ENCODE measurements at regions not wholly inside any gene's neighbourhood (a gene's known extent, or its start where the extent isn't known, plus 50 kb on each side); places are given as distances from the start of the nearest gene placed in this dataset.

- Mint-ChIP-seq H3K27me3 (peaks cover 23 to 42% of the 10 kb centered on the region in 2 donors), H3K4me3 (no peak overlapping the region), H3K4me1 (no peaks in the 10 kb centered on the region), H3K9me3 (no peaks in the 10 kb centered on the region), H3K27ac (no peak overlapping the region), H3K36me3 (no peaks in the 10 kb centered on the region)
- POLR2A ChIA-PET, result no interaction called here
- Histone ChIP-seq H3K27ac (ENCODE audit: low read length) (no peak overlapping the region), H3K4me3 (ENCODE audit: control insufficient read depth in 1 of 2, extremely low read depth in 1 of 2, low read length in 1 of 2) (no peak overlapping the region), H3K36me3 (ENCODE audit: control insufficient read depth in 2 of 2, extremely low read depth in 1 of 2, insufficient read depth in 1 of 2, low read length in 1 of 2) (no peaks in the 10 kb centered on the region), H3K9me3 (no peaks in the 10 kb centered on the region), H3K4me1 (ENCODE audit: control insufficient read depth in 1 of 2, extremely low read depth in 1 of 2, insufficient read depth in 2 of 2, low read length in 2 of 2) (no peaks in the 10 kb centered on the region), H3K27me3 (replicated peaks in 1 of 2; ENCODE audit: control insufficient read depth in 2 of 2, extremely low read depth in 1 of 2, insufficient read depth in 2 of 2, low read length in 1 of 2) (no peaks in the 10 kb centered on the region)
- 14% methylated on average over 1 of the region's 4 CpGs for WGBS (ENCODE audit: insufficient coverage)
- ATAC-seq (replicated peaks in 1 of 4) (no peak), DNase-seq (no peak)
- CTCF ChIA-PET, result no interaction called here
Observed at GRCh38 chr7:42833411-42833810, 78.5 kb downstream of the C7orf25 start.

GRCh38 chr7:42832667-42833066, 79.2 kb downstream of the C7orf25 start:
- CTCF ChIA-PET, result interaction anchor here in 1 of 2 donors (0.7 kb wide), 1 partner anchor 883 kb away, joined by 3 read pairs; no protein-coding TSS in a partner anchor

GRCh38 chr7:42831718-42832522, 80.0 kb downstream of the C7orf25 start:
- no peaks in the 10 kb centered on the region for H3K4me1 Mint-ChIP-seq
- H3K27ac Mint-ChIP-seq, result no peak overlapping the region
- no peaks in the 10 kb centered on the region for H3K4me1 ChIP-seq (ENCODE audit: control insufficient read depth in 1 of 2, extremely low read depth in 1 of 2, insufficient read depth in 2 of 2, low read length in 2 of 2)
- no peaks in the 10 kb centered on the region for H3K36me3 Mint-ChIP-seq
- ChIA-PET CTCF (interaction anchor here in 1 of 2 donors (0.6 kb wide), 1 partner anchor 891 kb away, joined by 3 read pairs; no protein-coding TSS in a partner anchor), POLR2A (no interaction called here)
- H3K27me3 ChIP-seq (replicated peaks in 1 of 2; ENCODE audit: control insufficient read depth in 2 of 2, extremely low read depth in 1 of 2, insufficient read depth in 2 of 2, low read length in 1 of 2), result no peaks in the 10 kb centered on the region
- H3K4me3 Mint-ChIP-seq, result no peak overlapping the region
- ATAC-seq (replicated peaks in 1 of 4) (no peak), DNase-seq (no peak)
- no peaks in the 10 kb centered on the region for H3K9me3 ChIP-seq
- WGBS (ENCODE audit: insufficient coverage), result no CpG with 5 or more reads among the region's 9 CpGs
- no peaks in the 10 kb centered on the region for H3K36me3 ChIP-seq (ENCODE audit: control insufficient read depth in 2 of 2, extremely low read depth in 1 of 2, insufficient read depth in 1 of 2, low read length in 1 of 2)
- peaks cover 19 to 42% of the 10 kb centered on the region in 2 donors for H3K27me3 Mint-ChIP-seq
- no peak overlapping the region for H3K27ac ChIP-seq (ENCODE audit: low read length)
- no peak overlapping the region for H3K4me3 ChIP-seq (ENCODE audit: control insufficient read depth in 1 of 2, extremely low read depth in 1 of 2, low read length in 1 of 2)
- no peaks in the 10 kb centered on the region for H3K9me3 Mint-ChIP-seq

More at GRCh38 chr7:42832667-42833066, 79.2 kb downstream of the C7orf25 start:
- no peak overlapping the region for H3K4me3 ChIP-seq (ENCODE audit: control insufficient read depth in 1 of 2, extremely low read depth in 1 of 2, low read length in 1 of 2)
- H3K9me3 ChIP-seq, result no peaks in the 10 kb centered on the region
- no peaks in the 10 kb centered on the region for H3K4me1 Mint-ChIP-seq
- H3K27me3 Mint-ChIP-seq, result peaks cover 22 to 43% of the 10 kb centered on the region in 2 donors
- no peak overlapping the region for H3K27ac Mint-ChIP-seq
- H3K36me3 Mint-ChIP-seq, result no peaks in the 10 kb centered on the region
- H3K9me3 Mint-ChIP-seq, result no peaks in the 10 kb centered on the region
- H3K36me3 ChIP-seq (ENCODE audit: control insufficient read depth in 2 of 2, extremely low read depth in 1 of 2, insufficient read depth in 1 of 2, low read length in 1 of 2), result no peaks in the 10 kb centered on the region
- no peaks in the 10 kb centered on the region for H3K27me3 ChIP-seq (replicated peaks in 1 of 2; ENCODE audit: control insufficient read depth in 2 of 2, extremely low read depth in 1 of 2, insufficient read depth in 2 of 2, low read length in 1 of 2)
- no peak overlapping the region for H3K4me3 Mint-ChIP-seq
- POLR2A ChIA-PET, result no interaction called here
- H3K27ac ChIP-seq (ENCODE audit: low read length), result no peak overlapping the region
- H3K4me1 ChIP-seq (ENCODE audit: control insufficient read depth in 1 of 2, extremely low read depth in 1 of 2, insufficient read depth in 2 of 2, low read length in 2 of 2), result no peaks in the 10 kb centered on the region
- ATAC-seq (replicated peaks in 1 of 4), result no peak
- no peak for DNase-seq

GRCh38 chr7:42831006-42831717, 80.7 kb downstream of the C7orf25 start:
- ChIA-PET POLR2A (no interaction called here), CTCF (interaction anchor here in 1 of 2 donors (0.6 kb wide), 1 partner anchor 890 kb away, joined by 3 read pairs; no protein-coding TSS in a partner anchor)
- no peaks in the 10 kb centered on the region for H3K27me3 ChIP-seq (replicated peaks in 1 of 2; ENCODE audit: control insufficient read depth in 2 of 2, extremely low read depth in 1 of 2, insufficient read depth in 2 of 2, low read length in 1 of 2)
- no peaks in the 10 kb centered on the region for H3K9me3 ChIP-seq
- 100% methylated on average over 1 of the region's 6 CpGs for WGBS (ENCODE audit: insufficient coverage)
- no peaks in the 10 kb centered on the region for H3K36me3 Mint-ChIP-seq
- no peaks in the 10 kb centered on the region for H3K4me1 Mint-ChIP-seq
- no peaks in the 10 kb centered on the region for H3K4me1 ChIP-seq (ENCODE audit: control insufficient read depth in 1 of 2, extremely low read depth in 1 of 2, insufficient read depth in 2 of 2, low read length in 2 of 2)
- no peak overlapping the region for H3K4me3 Mint-ChIP-seq
- H3K27me3 Mint-ChIP-seq, result peaks cover 19 to 42% of the 10 kb centered on the region in 2 donors
- ATAC-seq (replicated peaks in 1 of 4) (no peak), DNase-seq (no peak)
- no peak overlapping the region for H3K27ac Mint-ChIP-seq
- no peaks in the 10 kb centered on the region for H3K36me3 ChIP-seq (ENCODE audit: control insufficient read depth in 2 of 2, extremely low read depth in 1 of 2, insufficient read depth in 1 of 2, low read length in 1 of 2)
- H3K9me3 Mint-ChIP-seq, result no peaks in the 10 kb centered on the region
- no peak overlapping the region for H3K4me3 ChIP-seq (ENCODE audit: control insufficient read depth in 1 of 2, extremely low read depth in 1 of 2, low read length in 1 of 2)
- no peak overlapping the region for H3K27ac ChIP-seq (ENCODE audit: low read length)

- Histone ChIP-seq H3K36me3 (ENCODE audit: control insufficient read depth in 2 of 2, extremely low read depth in 1 of 2, insufficient read depth in 1 of 2, low read length in 1 of 2) (no peaks in the 10 kb centered on the region), H3K27me3 (replicated peaks in 1 of 2; ENCODE audit: control insufficient read depth in 2 of 2, extremely low read depth in 1 of 2, insufficient read depth in 2 of 2, low read length in 1 of 2) (no peaks in the 10 kb centered on the region), H3K9me3 (no peaks in the 10 kb centered on the region), H3K4me1 (ENCODE audit: control insufficient read depth in 1 of 2, extremely low read depth in 1 of 2, insufficient read depth in 2 of 2, low read length in 2 of 2) (no peaks in the 10 kb centered on the region), H3K4me3 (ENCODE audit: control insufficient read depth in 1 of 2, extremely low read depth in 1 of 2, low read length in 1 of 2) (no peak overlapping the region), H3K27ac (ENCODE audit: low read length) (no peak overlapping the region)
- Mint-ChIP-seq H3K4me3 (no peak overlapping the region), H3K9me3 (peaks cover 14 to 35% (median 24%) of the 10 kb centered on the region in 3 donors), H3K27ac (no peak overlapping the region), H3K27me3 (peaks cover 18 to 22% of the 10 kb centered on the region in 2 donors), H3K4me1 (no peaks in the 10 kb centered on the region), H3K36me3 (no peaks in the 10 kb centered on the region)
- DNase-seq (no peak), ATAC-seq (replicated peaks in 1 of 4) (no peak)
- no CpG with 5 or more reads among the region's 1 CpG for WGBS (ENCODE audit: insufficient coverage)
- POLR2A ChIA-PET, result no interaction called here
- CTCF ChIA-PET, result no interaction called here
Observed at GRCh38 chr7:42812779-42813178, 99.1 kb downstream of the C7orf25 start.

GRCh38 chr7:42805601-42806000, 106.3 kb downstream of the C7orf25 start:
- Histone ChIP-seq H3K9me3 (peaks cover 3% of the 10 kb centered on the region), H3K36me3 (ENCODE audit: control insufficient read depth in 2 of 2, extremely low read depth in 1 of 2, insufficient read depth in 1 of 2, low read length in 1 of 2) (no peaks in the 10 kb centered on the region), H3K4me1 (ENCODE audit: control insufficient read depth in 1 of 2, extremely low read depth in 1 of 2, insufficient read depth in 2 of 2, low read length in 2 of 2) (no peaks in the 10 kb centered on the region), H3K4me3 (ENCODE audit: control insufficient read depth in 1 of 2, extremely low read depth in 1 of 2, low read length in 1 of 2) (no peak overlapping the region), H3K27me3 (replicated peaks in 1 of 2; ENCODE audit: control insufficient read depth in 2 of 2, extremely low read depth in 1 of 2, insufficient read depth in 2 of 2, low read length in 1 of 2) (no peaks in the 10 kb centered on the region), H3K27ac (ENCODE audit: low read length) (no peak overlapping the region)
- no peak overlapping the region for H3K27ac Mint-ChIP-seq
- ChIA-PET CTCF (interaction anchor here in 1 of 2 donors (0.6 kb wide), 1 partner anchor 36 kb away, joined by 3 read pairs; no protein-coding TSS in a partner anchor), POLR2A (no interaction called here)
- WGBS (ENCODE audit: insufficient coverage), result 100% methylated on average over 1 of the region's 2 CpGs
- H3K4me3 Mint-ChIP-seq, result no peak overlapping the region
- DNase-seq, result no peak
- no peaks in the 10 kb centered on the region for H3K36me3 Mint-ChIP-seq
- H3K27me3 Mint-ChIP-seq, result peaks cover 17 to 22% of the 10 kb centered on the region in 2 donors
- peaks cover 22 to 41% (median 27%) of the 10 kb centered on the region in 3 donors for H3K9me3 Mint-ChIP-seq
- no peak for ATAC-seq (replicated peaks in 1 of 4)
- H3K4me1 Mint-ChIP-seq, result no peaks in the 10 kb centered on the region

Measured in T-cell (primary cell).